Inflammatory macrophage treated with lipopolysaccharide for 1 hour (primary cell): ENCODE measurements at regions not wholly inside any gene's neighbourhood (a gene's known extent, or its start where the extent isn't known, plus 50 kb on each side); places are given as distances from the start of the nearest gene placed in this dataset.

Source experiments
- DNase-seq, 2 donors: peaks; one replicate each; pipeline ENCODE4 v3.0.0-alpha.2; 2020 to 2022

DNA sequence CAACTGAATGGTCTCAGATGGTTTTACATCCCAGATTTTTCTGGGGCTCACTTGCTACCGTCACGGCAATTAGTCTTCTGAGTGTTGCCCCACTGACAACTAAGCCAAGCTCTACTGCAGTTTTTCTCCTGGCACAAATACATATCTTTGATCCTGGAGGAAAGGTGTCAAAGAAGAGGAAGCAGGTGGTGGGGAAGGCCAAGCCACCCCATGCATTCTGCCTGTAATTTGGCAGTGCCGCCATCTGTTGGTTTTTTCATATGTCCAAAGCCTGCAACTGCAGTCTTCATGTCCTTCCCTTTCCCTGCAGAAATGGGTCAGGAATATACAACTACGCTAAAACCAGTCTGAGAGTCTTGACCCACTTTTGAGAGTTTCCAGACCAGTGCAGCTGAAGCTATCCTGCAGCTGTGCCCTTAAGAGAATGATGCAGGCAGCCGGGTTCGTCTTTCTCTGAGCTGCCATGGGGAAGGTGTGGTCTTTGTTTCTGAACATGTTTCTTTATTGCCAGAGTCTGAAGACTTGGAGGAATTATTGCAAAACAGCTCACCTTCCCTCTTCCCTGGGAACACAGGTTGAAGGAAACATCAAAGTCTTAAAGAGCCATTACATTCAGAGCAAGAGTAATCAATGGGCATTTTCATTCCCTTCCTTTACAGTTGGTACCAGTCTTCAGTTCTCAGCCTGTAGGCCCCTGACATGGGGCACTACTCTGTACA is 71.8 kb upstream of the ATL2 start:
- no peak for DNase-seq

DNA sequence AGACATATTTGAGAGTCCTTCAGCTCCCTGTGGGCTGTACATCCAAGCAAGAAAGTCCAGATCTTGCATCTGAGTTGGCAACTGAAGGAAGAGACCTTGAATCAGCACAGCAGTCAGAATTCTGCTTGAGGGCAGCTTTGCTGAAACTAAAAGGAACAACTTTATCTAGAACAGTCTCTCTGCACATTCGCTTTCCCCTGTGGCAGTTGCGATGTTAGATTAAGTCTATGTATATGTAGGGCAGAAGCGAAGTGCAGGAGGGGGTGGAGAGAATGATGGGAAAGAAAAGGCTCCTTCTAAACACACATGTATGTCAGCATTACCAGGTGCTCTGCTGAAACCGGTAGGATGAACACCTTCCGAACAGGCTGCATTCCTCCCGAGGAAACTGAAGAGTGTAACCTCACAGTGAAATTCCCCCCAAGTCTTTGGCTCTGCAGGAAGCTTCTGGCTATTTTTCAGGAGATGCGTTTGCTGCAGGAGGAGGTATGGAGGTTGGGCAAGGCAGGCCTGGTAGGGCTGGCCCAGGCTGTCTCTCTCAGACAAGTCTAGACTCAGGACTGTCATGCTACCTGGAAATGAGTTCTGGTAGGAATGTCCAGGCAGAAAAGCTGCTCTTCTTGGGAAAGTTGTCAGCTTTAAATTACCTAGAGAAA is 70.0 kb upstream of the ATL2 start:
- no peak for DNase-seq

DNA sequence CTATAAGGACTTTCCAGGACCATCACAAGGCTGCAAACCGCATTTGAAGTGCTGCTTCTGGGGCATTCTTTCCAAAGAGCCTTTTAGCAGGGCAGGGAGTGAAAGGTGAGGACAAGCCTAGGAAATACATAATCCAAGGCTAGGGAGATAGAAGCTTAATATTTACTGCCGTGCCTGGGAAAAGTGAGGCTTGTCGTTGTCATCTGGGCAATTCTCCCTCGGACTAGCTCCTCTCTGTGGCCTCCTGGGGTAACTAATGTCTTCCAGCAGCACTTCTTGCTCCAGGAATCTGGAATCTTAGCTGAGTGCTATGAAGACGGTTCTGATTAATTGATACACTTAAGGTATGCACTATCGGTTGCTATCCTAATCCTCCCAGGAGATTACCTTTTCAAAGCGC is 69.3 kb upstream of the ATL2 start:
- DNase-seq: no peak

DNA sequence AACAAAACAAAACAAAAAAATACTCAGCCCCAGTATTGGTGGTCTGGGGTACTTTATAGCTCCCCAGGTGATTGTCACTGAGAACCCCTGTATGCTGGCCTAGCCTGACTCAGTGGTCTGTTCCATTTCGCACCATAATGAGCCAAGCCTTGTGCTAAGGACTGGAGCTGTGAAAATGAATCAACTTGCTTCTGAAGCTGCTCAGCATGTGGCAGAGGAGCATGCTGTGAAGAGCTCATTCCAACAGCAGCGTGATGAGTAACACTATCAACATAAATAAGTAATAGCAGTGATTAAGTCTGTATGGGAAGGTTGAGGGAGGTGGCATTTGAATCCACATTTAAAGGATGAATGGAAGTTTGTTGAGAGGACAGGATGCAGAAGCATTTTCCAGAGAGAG is 67.2 kb upstream of the ATL2 start:
- no peak for DNase-seq

DNA sequence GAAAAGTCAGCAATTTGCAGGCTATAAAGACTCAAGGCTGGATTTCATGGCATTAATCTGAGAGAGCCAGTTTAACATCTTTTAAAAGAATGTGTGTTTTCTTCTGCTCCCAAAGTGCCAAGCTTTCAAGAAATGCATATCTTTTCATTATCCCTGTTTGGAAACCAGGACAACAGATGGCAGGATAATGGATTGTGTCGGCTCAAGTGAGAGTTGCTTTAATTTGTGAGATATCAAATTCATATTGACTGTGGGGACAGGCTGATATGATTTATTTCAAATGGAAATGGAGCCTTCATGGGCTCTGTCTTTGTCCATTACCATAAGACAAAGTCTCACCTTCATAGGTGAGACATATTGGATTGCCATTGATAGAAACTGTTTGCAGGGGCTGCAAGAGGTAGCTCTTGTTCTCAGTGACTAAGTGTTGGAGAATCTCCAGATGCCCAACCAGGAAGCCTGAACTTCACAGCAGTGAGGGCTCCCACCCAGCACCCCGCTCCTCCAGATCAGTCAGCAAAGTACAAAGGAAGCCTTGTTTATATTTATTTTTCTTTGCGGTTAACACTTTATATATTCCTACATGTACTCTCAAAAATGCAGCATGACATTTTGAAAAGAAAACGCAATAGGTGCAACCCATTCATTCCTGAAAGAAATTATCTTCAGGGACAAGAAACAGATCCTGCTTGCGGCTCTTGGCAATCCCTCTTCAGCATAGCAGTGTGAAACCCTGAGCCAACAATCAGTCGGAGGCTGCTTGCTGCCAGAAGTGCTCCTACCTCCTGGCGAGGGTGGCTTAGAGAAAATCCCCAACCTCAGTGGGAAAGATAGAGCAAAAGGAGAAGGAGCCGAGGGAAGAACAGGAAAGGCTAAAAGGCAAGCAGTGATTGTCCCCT is 65.8 kb upstream of the ATL2 start:
- DNase-seq: no peak

DNA sequence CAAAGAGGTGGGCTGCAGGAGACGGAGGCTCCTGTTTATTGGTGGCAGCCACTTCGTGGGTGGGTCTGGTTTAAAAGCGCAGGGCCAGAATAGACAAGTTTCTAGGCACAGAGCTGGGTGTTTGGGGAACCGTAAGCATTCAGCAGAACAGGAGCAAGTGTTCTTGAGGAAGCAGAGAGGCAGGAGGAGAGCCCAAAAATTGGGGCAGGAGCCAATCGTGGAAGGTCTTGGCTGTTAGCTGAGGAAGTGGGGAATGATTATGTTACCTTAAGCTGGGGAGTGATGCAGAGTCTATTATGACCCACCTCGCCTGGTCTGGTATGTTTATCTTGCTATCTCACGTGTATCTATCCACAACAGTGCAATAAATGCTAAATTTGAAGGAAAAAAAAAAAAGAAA is 64.3 kb upstream of the ATL2 start:
- DNase-seq: no peak

DNA sequence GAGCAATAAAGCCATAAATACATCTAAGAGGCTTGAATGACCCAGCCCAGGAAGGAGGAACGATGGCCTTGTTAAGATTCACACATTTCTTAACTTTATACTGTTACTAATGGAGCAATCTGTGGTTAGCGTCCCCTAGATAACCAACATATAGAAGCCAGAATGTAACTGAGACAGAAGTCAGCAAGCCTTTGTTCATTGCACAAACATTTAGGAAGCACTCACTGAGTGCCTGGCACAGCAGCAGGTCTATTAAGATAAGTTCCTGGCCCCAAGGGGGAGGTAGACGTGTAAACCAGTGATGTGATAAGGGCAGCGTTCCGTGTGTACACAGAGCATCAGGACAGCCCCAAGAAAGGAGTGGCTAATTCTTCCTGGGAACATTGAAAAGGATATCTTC is 63.6 kb upstream of the ATL2 start:
- no peak for DNase-seq

DNA sequence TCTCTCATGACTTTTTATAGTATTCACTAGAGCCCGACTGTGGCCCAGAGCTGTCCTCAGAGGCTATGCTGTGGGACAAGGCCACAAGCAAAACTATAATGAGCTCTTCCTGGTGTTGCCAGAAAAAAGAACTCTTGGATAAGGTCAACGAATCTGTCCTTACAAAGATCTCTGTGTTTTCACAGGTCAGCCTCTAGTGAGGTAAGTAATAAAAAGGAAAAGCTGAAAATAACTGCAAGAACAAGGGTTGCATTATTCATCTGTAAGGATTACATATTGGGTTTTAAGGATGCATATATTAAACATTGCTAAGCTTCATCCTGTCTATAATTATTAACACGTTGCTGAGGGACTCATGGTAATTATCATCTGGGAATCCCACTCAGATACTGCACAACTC is 62.8 kb upstream of the ATL2 start:
- DNase-seq: no peak

DNA sequence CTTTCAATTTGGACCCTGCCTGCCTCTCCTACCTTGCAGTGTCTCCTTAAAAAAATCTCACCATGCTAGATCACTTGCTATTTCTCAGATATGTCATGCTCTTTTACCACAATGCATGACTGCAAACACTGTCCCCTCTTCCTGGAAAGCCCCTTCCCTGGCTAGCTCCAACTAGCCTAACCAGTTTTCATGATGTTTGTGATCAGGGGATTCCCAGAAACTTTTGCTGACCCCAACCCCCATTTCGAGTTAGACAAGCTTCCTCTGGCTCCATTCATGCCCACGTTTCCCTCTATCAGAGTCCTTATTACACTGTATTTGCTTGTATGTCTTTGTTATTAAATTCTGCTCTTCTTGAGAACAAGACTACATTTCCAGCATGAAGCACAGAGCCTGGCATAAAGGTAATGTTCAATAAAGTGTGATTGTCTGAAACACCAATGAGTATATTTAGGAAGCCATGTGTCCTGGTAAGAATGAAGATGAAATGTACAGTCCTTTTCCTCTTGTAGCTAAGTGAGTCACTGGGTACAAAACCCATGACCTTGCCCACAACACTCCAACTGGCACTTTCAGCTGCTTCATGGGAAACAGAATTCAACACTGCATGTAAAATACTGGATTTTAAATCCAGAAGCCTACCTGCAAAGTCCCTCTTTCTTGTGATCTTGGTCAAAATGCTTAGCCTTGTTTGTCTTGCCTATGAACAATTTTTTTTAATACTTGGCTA is 62.0 kb upstream of the ATL2 start:
- DNase-seq: peak in 1 of 2 donors; percentile 9

DNA sequence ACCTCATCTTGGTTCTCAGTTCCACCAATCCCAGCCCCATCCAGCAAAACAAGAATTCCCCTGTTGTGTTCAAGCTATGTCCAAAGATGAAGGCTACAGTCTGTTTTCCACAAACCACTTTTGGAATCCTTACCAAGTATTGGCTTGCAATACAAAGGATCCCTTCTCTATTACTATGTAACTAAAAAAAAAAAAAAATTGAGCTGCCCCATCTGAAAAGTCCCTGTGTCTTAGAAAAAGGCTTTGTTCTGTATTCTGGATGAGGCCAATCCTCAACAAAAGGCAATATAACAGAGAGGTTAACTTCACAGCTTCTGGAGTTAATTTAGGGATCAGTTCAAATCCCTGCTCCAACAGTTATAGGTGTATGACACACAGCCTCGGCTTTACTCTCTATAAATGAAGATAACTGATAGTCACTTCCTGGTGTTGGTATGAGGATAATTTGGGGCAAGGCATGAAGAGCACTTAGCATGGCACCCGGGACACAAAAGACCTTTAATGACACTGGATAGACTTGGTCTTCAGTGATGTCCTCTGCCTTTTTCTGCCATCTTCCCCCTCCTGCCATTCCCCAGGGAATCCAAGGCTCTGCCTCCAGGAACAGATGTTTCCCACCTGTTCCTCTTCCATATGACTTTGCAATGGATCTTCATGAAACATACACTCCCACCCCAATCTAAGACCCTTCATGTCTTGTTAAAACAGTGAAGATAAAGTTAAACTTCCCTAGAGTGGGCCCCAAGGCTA is 61.2 kb upstream of the ATL2 start:
- DNase-seq: no peak

DNA sequence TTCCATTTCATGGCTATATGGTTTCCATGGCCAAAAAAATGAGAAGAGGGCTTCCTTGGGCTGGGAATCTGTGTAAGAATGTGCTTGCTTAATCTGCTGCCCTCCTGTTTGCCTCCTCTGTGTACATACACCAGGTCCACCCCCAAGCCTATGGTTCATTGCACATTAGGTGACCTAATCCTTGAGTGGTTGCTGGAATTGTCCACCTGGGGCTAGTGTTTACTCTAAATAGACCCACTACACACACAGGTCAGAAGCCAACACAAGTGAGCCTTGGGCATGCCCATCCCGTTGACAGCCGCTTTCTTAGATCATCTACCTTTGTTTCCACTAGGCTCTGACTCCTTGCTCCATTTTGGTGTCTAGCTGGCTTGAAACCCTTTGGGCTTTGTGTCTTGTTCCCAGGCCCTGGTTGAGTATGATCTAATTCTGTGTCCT is 59.2 kb upstream of the ATL2 start:
- no peak for DNase-seq

DNA sequence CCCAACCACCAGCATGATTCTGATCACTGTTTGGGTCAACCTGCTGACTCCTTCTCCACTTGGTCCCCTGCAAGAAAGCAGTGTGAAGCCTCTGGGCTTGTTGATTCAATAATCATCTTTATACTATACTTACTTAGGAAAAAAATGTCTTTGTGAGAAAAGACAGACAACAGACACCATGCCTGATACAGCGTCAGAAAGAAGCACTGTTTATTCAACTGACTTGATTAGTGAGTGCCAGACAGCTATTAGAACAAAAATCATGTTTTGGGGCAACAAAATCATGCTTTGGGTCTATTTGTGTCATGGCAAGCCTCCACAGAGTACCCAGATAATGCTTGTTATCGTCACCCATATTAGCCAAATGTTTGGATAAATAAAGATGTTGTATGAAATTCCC is 58.7 kb upstream of the ATL2 start:
- DNase-seq: no peak

DNA sequence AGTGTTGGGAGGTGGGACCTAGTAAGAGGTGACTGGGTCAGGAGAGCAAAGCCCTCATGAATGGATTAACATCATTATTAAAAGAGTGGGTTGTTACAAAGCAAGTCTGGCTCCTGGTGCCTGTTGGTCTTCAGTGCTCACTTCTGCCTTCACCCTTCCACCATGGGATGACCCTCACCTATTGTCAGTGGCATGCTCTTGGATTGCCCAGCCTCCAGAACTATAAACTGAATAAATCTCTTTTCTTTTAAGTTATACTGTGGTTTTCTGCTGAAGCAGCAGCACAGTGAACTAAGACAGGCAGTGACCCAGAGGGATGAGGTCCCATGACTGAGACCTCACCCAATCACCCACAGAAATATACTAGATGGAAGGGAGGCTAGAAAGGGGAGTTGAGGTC is 57.5 kb upstream of the ATL2 start:
- no peak for DNase-seq

DNA sequence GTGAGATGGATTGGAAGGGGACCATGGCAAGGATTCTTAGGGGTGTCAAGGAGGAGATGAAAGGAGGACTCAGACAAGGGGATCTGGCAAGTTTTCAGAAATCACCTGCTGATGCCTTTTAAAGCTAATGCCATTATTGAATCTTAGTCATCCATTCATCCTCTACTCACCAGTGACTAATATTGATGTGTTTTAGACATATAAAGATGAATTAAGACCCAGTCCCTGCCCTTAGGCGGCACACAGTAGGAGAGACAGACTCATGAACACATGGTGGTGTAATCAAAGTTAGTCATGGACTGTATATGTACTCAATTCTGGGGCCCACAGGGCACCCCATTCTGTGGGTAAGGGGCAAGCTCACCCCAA is 56.5 kb upstream of the ATL2 start:
- DNase-seq: no peak

DNA sequence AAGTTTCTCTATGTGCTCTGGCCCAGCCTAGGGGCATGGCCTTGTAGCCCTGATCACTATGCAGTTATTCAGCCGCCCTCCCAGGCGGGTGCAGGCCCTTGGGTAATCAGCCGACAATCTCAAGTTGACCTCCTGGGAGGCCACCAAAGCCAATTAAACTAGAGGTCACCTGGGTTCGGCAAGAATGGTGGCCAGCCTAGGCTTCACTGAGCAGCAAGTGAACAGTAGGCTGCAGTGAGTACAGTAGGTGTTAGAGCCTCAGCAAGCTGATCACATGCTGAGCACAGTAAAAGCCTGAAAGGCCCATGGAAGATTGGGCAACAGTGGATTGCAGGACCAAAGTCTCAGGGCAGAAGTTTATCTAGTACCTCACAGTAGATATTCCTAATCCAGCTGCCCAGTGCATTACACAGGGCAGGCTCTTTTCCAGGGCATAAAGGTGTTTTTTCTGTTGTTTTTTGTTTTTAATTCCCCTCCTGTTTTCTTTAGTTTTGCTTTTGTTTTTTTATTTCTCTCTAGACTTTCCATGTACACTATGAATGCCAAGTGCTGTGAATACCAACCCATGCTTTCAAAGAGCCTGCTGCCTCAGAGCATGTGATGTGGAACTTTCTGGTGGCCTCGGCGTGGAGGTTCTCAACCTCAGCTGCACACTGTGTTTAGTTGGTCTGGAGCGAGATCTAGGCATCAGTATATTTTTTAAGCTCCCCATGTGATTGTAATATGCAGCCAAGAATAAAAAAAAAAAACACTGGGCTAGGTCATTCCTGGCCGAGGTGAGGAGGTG is 55.9 kb upstream of the ATL2 start:
- peak; percentile 23 to 67 for DNase-seq

DNA sequence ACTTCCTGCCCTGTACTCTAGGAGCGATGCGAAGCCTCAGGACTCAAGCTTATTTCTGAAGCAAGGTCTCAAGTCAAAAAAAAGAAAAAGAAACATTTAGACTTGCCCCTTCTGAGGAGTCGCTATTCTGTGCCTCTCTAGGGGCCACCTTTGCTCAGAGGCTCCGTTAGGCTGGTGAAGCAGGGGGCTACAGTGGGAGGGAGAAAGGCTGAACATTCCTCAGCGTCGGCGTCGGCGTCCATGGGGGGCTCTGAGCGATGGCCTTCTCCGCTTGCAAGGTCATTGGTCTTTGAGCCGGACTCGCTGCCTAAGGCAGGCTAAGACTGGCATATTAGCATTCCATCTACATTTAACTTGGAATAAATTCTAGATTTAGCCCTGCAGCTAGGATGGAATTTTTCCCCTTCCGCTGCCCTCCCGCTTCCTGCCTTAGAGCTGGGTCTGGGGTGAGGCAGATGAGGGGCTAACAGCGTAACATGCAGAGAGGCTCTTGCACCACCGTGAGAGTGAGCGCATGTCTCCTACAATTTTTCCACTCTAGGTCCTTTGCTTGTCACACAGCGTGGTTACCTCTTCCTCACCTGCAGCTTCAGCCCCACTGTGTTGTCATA is 53.6 kb upstream of the ATL2 start:
- no peak for DNase-seq

DNA sequence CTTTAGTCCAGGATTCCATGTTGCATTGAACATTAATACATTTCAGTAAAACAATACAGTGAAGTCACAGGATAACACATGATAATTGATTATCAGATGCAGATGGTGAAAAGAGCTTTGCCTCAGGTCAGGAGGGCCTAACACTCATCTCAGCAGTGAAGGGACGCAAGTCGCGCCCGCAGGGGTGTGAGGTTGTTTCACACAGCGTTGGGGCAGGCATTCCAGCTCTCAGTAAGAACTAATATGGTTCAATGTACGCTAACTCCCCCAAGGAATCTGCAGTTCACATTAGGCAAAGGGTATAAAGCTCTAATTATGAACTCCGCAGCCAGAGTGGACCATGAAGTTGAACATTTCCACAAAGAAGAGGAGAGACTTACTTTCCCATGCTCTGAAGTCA is 53.1 kb upstream of the ATL2 start:
- no peak for DNase-seq

DNA sequence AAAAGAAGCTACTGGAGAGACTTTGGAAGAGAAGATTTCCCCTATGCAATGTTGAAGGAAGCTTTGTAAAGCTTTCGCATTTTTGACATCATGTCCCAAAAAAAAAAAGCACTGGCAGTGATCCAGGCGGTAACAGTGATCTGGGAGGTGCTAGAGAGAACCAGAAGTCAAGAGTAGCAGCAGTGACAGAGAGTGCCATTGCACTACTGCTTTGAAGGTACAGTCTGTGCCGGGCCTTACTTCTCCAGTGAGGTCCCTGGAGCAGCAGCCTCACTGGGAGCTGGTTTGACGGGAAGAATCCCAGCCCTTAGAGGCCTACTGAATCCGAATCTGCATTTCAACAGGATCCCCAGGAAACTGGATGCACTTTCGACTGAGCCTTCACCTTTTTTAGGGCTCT is 50.9 kb upstream of the ATL2 start:
- DNase-seq: no peak

DNA sequence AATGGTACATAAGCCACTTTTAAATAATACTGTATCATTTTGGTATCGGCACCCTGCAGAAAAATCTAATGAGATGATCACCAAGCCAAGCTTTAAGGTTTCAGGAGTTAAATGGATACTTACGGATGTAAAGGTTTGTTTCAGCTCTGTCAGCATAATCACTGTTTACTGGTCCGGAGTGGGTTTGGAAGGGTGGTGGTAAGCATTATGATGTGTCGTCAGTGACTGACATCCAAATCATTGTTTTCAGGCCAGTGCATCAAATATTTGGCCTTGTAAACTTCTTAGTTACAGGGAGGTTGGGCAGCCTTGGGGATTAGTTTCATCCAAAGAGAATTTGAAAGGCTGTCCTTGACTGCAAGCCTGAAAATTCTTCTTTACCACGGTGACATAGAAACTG is 50.0 kb upstream of the ATL2 start:
- DNase-seq: no peak
